SK-N-SH (cell line): ENCODE measurements at regions not wholly inside any gene's neighbourhood (a gene's known extent, or its start where the extent isn't known, plus 50 kb on each side); places are given as distances from the start of the nearest gene placed in this dataset.

Experiments used
- CTCF ChIA-PET: fragments of 300-600, 350-600 bp; formaldehyde crosslinking; extraction: SDS; loops from one replicate; lab custom pipeline; 2021; lab: Yijun Ruan, JAX
- POLR2A ChIA-PET: fragments of 350-600 bp; sonication (Branson Sonifier 250); formaldehyde crosslinking; extraction: SDS; loops from one replicate; lab custom pipeline; 2020; ENCODE audit warnings: antibody characterized with exemption, inconsistent platforms; lab: Yijun Ruan, JAX
- DNase-seq: peaks from one replicate; pipeline ENCODE4 v3.0.0; 2012
- H2AFZ ChIP-seq: fragments of 200-600 bp; sonication (generic); 2 replicates; pipeline ENCODE4 v1.8.1; 2016; ENCODE audit warnings: antibody characterized with exemption, mild to moderate bottlenecking, low read depth
- H3F3A ChIP-seq: fragments of 200-600 bp; sonication (generic); replicated peaks from 2 replicates; pipeline ENCODE3; 2016; ENCODE audit warnings: antibody characterized with exemption, mild to moderate bottlenecking; ENCODE audit not compliant: insufficient read depth
- H3K27ac ChIP-seq, 2 experiments: fragments of 200-500 bp in 1 of 2; fragments of 200-600 bp in 1 of 2; sonication (Bioruptor generic) in 1 of 2; sonication (generic), shearing (Covaris generic) in 1 of 2; 2 replicates each; pipeline versions ENCODE4 v1.5.1 to v1.6.1; 2014 to 2016; ENCODE audit warnings: low read depth in 2 of 2, inconsistent platforms in 1 of 2, low read length in 1 of 2, mild to moderate bottlenecking in 1 of 2, mixed read lengths in 1 of 2
- H3K27me3 ChIP-seq: fragments of 200-600 bp; sonication (generic), shearing (Covaris generic); 2 replicates; pipeline ENCODE4 v1.6.1; 2016; ENCODE audit warnings: mixed run types; ENCODE audit not compliant: insufficient read depth
- H3K36me3 ChIP-seq, 2 experiments: fragments of 200-500 bp in 1 of 2; fragments of 200-600 bp in 1 of 2; sonication (Bioruptor generic) in 1 of 2; sonication (generic) in 1 of 2; replicated peaks in 1 of 2; 2 replicates each; pipeline versions ENCODE3 to v1.5.1; 2014 to 2016; ENCODE audit warnings: low read length in 1 of 2, mild to moderate bottlenecking in 1 of 2; ENCODE audit not compliant: insufficient read depth in 2 of 2, control insufficient read depth in 1 of 2
- H3K4me1 ChIP-seq, 2 experiments: fragments of 200-500 bp in 1 of 2; fragments of 200-600 bp in 1 of 2; sonication (Bioruptor generic) in 1 of 2; sonication (generic), shearing (Covaris generic) in 1 of 2; 2 replicates each; pipeline versions ENCODE4 v1.5.1 to v1.6.1; 2014 to 2016; ENCODE audit warnings: low read depth in 1 of 2, low read length in 1 of 2, mixed run types in 1 of 2; ENCODE audit not compliant: insufficient read depth in 2 of 2, control insufficient read depth in 1 of 2
- H3K4me2 ChIP-seq: fragments of 200-600 bp; sonication (generic), shearing (Covaris generic); 2 replicates; pipeline ENCODE4 v1.6.1; 2017; ENCODE audit warnings: mixed run types
- H3K4me3 ChIP-seq, 2 experiments: fragments of 200-500 bp in 1 of 2; fragments of 200-600 bp in 1 of 2; sonication (Bioruptor generic) in 1 of 2; sonication (generic), shearing (Covaris generic) in 1 of 2; 2 replicates each; pipeline versions ENCODE4 v1.5.1 to v1.8.1; 2014 to 2016; ENCODE audit warnings: low read depth in 2 of 2, inconsistent platforms in 1 of 2, low read length in 1 of 2, mild to moderate bottlenecking in 1 of 2, mixed read lengths in 1 of 2, moderate library complexity in 1 of 2
- H3K79me2 ChIP-seq: fragments of 200-600 bp; sonication (generic); 2 replicates; pipeline ENCODE4 v1.8.1; 2017; ENCODE audit warnings: mild to moderate bottlenecking; ENCODE audit not compliant: insufficient read depth
- H3K9ac ChIP-seq: fragments of 200-600 bp; sonication (generic); 2 replicates; pipeline ENCODE4 v1.6.1; 2017; ENCODE audit warnings: mixed run types
- H3K9me2 ChIP-seq: fragments of 200-600 bp; sonication (generic); 2 replicates; pipeline ENCODE4 v1.6.1; 2017; ENCODE audit warnings: mixed run types
- H3K9me3 ChIP-seq: fragments of 200-600 bp; sonication (generic); 2 replicates; pipeline ENCODE4 v1.6.1; 2017; ENCODE audit warnings: mixed run types, mild to moderate bottlenecking, moderate library complexity
- H4K20me1 ChIP-seq: fragments of 200-600 bp; sonication (generic); 2 replicates; pipeline ENCODE4 v1.6.1; 2017; ENCODE audit warnings: mild to moderate bottlenecking, mixed run types; ENCODE audit not compliant: insufficient read depth
- EZH2phosphoT487 ChIP-seq: fragments of 200-600 bp; sonication (generic); IDR thresholded peaks from 2 replicates; pipeline ENCODE4 v1.6.1; 2017; ENCODE audit warnings: low read depth, mixed run types, mild to moderate bottlenecking, antibody characterized with exemption, moderate library complexity, borderline replicate concordance
- FOSL2 ChIP-seq: IDR thresholded peaks from 2 replicates; pipeline ENCODE4 v1.4.0; 2012; ENCODE audit warnings: low read depth, mild to moderate bottlenecking, moderate library complexity, borderline replicate concordance
- FOXM1 ChIP-seq: IDR thresholded peaks from 2 replicates; pipeline ENCODE4 v1.4.0; 2012; ENCODE audit warnings: low read depth, mild to moderate bottlenecking
- MEF2A ChIP-seq: IDR thresholded peaks from 2 replicates; pipeline ENCODE4 v1.4.0; 2012; ENCODE audit warnings: low read depth, borderline replicate concordance
- MXI1 ChIP-seq: IDR thresholded peaks from 2 replicates; pipeline ENCODE4 v1.6.1; 2012; ENCODE audit warnings: mild to moderate bottlenecking, low read depth, low read length, improper control_type of control experiment
- NFIC ChIP-seq: IDR thresholded peaks from 2 replicates; pipeline ENCODE4 v1.4.0; 2012; ENCODE audit warnings: borderline replicate concordance
- REST ChIP-seq: IDR thresholded peaks from 2 replicates; pipeline ENCODE4 v1.6.1; 2012; ENCODE audit warnings: mild to moderate bottlenecking, low read depth, low read length, moderate library complexity
- SIN3A ChIP-seq: IDR thresholded peaks from 2 replicates; pipeline ENCODE4 v1.6.1; 2012; ENCODE audit warnings: low read depth, mild to moderate bottlenecking, low read length, moderate library complexity, borderline replicate concordance
- WGBS: methylation state at CpG from one replicate; pipeline ENCODE4 v1.1.6; 2017; ENCODE audit warnings: low lambda C conversion rate; 5-methylcytosine and 5-hydroxymethylcytosine counted together

- H3F3A ChIP-seq, result no peaks in the 10 kb centered on the region
- no peak overlapping the region for H3K27ac ChIP-seq
- no peaks in the 10 kb centered on the region for H3K27me3 ChIP-seq
- no peak for TF ChIP-seq EZH2phosphoT487
- no peak for TF ChIP-seq MEF2A
- H3K9me2 ChIP-seq, result no peaks in the 10 kb centered on the region
- H2AFZ ChIP-seq, result no peak overlapping the region
- no peaks in the 10 kb centered on the region for H3K4me1 ChIP-seq
- no peaks in the 10 kb centered on the region for H3K36me3 ChIP-seq
- no peak overlapping the region for H3K4me3 ChIP-seq
- H3K9ac ChIP-seq, result no peak overlapping the region
- H3K9me3 ChIP-seq, result no peaks in the 10 kb centered on the region
- H3K79me2 ChIP-seq, result no peaks in the 10 kb centered on the region
- 21% methylated on average over 2 of the region's 2 CpGs for WGBS
- no peak for DNase-seq
- no peaks in the 10 kb centered on the region for H4K20me1 ChIP-seq
- ChIA-PET POLR2A (no interaction called here), CTCF (no interaction called here)
- no peak overlapping the region for H3K4me2 ChIP-seq
Measured at GRCh38 chr1:106113851-106114250, 942.6 kb upstream of the PRMT6 start.

- WGBS, result 0% methylated on average over 1 of the region's 2 CpGs
Measured at GRCh38 chr1:106120789-106121188, 935.7 kb upstream of the PRMT6 start.

More at GRCh38 chr1:106120789-106121188, 935.7 kb upstream of the PRMT6 start:
- no peaks in the 10 kb centered on the region for H4K20me1 ChIP-seq
- no peaks in the 10 kb centered on the region for H3K4me1 ChIP-seq
- no peaks in the 10 kb centered on the region for H3K9me2 ChIP-seq
- no peaks in the 10 kb centered on the region for H3F3A ChIP-seq
- no peak overlapping the region for H3K27ac ChIP-seq
- POLR2A ChIA-PET, result no interaction called here
- TF ChIP-seq EZH2phosphoT487, result no peak
- TF ChIP-seq FOXM1, result no peak
- no peak for TF ChIP-seq NFIC
- no peak for TF ChIP-seq MXI1
- TF ChIP-seq FOSL2, result no peak
- no peak for TF ChIP-seq SIN3A
- no peak for TF ChIP-seq REST
- TF ChIP-seq, all 33 proteins: peak for 0
- CTCF ChIA-PET, result no interaction called here
- no peak overlapping the region for H2AFZ ChIP-seq
- H3K4me3 ChIP-seq, result no peak overlapping the region
- H3K36me3 ChIP-seq, result no peaks in the 10 kb centered on the region
- H3K9me3 ChIP-seq, result peaks cover 4% of the 10 kb centered on the region; the same call in 1 of the 2 replicates
- no peak overlapping the region for H3K4me2 ChIP-seq
- no peaks in the 10 kb centered on the region for H3K79me2 ChIP-seq
- no peaks in the 10 kb centered on the region for H3K27me3 ChIP-seq
- no peak overlapping the region for H3K9ac ChIP-seq
- no peak for DNase-seq
